ENCODE measurements at regions not wholly inside any gene's neighbourhood (a gene's known extent, or its start where the extent isn't known, plus 50 kb on each side); places are given as distances from the start of the nearest gene placed in this dataset.

DNA sequence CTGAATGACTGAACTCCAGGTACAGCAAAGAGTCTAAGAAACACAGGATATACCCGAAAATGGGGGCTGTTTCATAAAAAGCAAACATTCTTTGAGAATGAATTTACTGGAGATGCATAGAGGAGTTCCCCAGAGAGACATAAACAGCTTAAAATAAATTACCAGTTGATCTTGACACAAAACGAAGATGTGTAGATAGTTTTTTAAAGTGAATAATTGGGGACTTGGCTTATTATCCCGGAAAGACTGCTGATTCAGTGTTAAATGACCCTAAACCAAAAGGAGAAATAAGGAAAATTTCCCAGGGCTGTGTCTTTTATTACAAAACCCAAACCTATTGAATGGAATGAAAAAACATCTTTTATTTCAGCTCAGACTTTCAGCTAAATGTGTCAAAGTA lies 1052.8 kb upstream of the TMEM132C start:
- DNase-seq: no peak

DNA sequence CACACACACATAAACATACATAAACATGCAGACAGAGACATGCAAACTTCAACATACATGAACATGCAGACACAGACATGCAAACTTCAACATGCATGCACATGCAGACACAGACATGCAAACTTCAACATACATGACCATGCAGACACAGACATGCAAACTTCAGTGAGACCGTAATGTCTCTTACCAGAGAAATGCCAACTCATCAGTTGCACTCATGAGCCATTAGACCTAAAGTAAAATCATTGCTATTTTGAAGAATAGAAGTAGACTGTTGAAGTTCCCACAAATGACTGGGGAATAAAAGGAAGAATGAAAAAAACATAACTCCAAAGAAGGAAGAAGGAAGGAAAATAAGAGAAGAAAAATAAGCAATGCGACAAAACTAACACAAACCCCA lies 1044.0 kb upstream of the TMEM132C start:
- no peak for DNase-seq

DNA sequence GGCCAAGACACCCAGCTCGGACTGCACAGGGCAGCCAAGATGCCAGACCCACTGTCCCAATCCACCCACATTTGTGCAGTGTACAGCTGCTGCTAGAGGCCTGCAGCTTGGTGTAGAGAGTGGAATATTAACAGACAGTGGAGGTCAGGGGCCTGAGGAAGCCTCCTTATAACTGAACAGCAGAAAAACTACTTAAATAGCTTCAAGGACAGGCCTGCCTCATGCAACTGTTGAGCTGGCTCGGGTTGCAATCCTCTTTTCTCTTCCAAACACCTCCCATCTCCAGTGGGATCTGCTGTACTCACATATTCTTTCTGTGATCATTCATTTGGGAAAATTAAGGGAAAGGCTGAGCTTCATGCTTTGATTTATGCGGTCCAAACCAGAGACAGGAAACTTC lies 1043.2 kb upstream of the TMEM132C start:
- no peak for DNase-seq

DNA sequence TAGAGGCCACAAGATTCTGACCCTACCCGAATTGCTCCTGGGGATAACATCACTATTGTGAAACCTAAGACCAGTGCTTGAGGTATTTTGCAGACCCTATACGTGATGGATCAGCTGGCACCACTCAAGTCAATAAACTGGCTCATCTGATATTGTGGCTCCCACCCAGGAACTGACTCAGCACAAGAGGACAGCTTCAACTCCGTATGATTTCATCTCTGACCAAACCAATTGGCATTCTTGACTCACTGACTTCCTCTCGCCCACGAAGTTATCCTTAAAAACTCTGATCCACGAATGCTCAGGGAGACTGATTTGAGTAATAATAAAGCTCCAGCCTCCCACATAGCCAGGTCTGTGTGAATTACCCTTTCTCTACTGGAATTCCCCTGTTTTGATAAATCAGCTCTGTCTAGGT lies 1036.1 kb upstream of the TMEM132C start:
- DNase-seq: no peak

DNA sequence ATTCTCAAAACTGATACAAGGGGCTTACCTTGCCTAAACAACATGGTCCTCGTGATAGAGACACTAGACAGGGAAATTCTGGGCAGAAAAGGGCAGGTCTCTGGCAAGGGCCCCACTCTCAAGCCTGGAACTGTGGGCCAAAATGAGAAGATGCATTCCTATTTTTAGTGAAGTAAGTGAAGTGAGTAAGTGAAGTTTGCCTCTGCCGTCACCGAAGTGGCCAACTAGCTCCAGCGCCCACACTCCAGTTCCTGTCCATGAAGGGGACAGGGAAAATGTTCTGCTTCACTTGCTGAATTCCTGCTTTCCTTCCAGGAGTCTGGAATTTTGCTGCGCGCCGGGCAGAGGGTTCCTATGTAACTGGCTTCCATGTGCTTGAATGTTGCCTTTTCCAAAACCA lies 1035.6 kb upstream of the TMEM132C start:
- no peak for DNase-seq

DNA sequence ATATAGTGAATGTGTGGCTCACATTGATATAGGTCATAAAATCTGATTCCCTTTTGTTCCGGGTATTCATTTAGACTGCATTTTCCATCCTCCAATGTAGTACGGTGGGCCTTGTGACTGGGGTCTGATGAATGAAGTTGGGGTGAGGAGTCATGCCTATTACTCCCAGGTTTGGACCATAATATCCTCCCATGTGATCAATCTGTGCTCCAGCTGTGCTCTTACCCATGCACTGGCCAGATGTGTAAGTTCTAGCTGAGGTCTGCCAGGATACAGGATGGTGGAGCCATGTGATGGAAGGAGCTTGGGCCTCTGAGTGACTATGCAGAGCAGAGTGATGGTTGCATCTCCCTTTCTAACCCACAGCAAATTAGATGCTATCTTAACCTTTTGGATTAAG lies 1034.0 kb upstream of the TMEM132C start:
- no peak for DNase-seq

DNA sequence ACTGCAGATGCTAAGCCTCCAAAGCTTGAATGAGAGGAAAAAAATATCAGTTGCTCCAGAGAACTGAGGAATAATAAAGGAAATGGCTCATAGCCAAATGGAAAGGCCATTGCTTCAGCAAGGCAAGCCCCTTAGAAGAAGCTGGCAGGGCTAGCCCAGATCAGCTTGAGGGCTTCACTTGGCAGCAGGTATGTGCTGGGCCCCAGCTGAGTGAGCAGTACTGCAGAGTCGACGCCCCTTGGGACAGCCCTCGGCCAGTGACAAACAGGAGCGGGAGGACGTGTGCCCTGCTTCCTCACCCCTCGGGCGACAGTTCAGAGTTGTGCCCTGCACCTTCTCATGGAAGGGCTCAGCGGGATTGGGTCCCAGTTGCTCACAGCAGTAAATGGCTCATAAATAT lies 1031.2 kb upstream of the TMEM132C start:
- DNase-seq: no peak

DNA sequence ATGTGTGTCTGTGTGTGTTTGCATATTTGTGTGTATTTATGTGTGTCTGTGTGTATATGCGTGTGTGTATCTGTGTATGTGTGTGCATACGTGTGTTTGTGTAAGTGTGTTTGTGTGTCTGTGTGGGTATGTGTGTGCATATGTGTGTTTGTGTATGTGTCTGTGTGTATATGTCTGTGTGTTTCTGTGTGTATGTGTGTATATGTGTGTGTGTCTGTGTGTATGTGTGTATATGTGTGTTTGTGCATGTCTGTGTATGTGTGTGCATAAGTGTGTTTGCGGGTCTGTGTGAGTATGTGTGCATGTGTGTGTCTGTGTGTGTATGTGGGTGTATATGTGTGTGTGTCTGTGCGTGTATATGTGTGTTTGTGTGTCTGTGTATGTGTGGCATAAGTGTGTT lies 1030.5 kb upstream of the TMEM132C start:
- DNase-seq: no peak

DNA sequence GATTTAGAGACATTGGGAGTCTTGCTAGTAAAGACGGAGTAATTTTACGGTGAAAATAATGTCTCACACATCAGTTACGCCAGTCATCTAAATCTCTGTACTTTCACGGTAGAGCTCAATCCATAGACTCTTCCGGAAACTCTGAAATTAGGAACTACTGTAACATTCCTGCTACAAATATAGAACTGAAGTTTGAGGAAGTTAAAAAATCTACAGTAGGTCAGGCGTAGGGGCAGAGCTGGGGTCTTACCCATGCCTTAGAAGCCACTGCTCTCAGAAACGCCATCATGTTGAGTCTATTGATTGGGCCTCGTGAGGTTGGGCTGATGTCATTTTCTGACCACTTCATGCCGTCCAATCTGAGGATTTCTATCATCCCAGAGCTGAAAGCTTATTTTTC lies 1029.8 kb upstream of the TMEM132C start:
- no peak for DNase-seq

DNA sequence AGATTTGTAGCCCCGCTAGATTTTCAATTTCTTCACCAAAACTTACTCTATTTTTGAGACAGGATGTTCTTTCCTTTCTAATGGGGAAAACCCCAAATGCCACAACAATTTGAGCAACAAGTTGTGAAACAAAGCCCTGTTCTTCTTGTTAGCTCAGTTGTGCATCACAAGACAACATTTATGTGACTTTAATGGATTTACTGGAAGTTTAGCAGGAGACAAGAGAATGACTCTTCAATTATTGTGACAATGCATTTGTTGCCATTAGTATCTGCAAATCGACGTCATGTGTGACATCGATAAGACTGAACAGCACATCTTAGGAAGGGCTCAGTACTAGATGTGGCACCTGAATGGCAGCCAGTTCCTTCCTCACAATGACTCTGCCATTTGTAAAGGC lies 1028.9 kb upstream of the TMEM132C start:
- DNase-seq: no peak

DNA sequence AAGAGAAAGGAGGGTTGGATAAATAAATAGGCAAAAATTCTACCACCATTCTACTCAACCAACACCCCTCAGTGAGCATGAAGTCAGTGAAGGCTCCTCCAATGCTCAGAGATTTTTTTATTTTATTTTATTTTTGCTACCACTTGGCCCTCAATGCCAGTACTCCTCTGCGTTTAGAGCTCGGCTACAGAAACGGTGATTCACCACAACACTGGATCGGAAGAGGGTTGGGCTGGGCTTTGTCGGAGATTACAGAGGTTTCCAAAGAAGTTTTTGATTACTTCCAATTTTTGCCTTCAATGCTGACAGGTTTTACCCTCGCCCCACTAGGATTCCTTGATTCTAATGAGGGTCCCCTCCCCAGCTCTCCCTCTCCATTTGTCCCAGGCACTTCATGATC lies 1027.2 kb upstream of the TMEM132C start:
- DNase-seq: no peak

DNA sequence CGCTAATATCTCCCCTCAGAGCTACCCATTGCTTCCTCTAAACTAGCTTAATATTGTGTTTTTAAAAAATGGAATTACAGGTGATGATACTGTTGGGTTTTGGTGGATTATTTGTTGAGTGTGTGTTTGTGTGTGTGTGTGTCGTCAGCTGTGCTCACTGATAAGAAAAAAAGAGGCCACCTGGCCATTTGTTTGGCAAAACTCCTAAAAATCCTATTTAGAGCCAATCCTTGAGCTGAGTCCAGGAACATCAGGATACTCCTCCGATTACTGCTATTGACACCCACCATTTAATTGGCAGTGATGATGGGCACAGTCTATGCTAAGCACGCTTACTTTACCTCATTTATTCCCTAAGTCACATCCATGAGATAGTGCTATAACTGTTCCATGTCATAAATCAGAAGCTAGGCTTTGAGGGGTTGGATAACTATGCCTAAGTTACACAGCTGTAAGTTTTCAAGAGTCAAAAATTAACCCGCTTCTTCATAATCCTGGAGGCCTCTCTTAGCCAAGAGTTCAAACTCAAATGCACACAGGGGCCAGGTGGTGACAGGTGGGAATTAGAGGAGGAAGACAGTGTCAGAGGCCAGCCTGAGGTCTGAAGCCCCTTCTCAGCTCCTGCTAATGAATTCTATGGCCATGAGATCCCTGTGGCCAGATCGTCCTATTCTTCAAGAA lies 1026.6 kb upstream of the TMEM132C start:
- no peak for DNase-seq

DNA sequence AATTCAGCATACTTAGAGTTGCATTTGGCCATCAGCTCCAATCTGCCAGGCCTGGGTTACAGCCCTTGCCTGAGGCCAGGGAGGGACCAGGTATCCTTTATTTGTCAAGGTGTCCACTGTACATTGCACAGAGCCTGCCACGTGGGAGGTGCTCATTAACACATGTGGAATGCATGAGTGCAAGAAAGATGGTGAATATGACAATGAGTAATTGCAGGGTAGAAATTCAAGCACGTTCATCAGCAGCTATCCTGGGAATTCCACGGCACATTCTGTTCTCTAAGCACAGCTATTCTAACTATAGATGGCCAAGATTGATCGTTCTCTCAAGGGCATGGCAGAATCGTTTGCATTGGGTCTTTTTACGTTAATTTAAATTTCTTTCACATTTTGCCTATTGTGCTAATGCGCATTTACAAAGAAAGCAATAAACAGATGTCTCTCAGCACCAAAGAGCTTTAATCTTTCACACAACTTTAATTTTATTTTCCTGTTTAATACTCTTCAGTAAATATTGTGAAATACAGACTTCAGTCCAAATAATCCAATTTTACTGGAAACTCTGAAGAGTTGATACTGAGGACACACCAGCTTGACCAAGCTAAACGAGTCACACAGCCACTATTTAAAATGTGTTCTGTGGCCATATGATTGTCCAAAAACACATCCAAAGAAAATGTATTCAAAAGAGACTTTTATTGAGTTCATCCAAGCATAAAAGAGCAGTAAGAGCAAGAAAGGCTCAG lies 1025.7 kb upstream of the TMEM132C start:
- no peak for DNase-seq

DNA sequence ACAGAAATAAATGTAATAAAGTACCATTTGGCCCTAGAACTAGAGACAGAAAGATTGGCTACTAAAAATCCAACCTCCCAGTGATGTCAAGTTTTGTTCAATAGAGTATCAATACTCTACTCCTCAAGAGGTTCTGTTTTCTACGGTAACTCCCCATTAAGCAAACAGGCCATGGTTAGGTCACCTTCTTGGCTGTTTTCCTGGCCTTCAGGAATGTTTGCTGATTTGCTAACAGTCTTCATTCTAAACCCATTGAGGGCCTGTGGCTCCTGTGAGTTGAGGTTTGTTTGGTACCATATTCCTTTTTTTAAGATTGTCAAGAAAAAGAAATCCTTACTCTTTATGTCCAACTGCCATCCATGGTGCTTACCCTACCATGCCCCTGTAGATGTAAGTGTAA lies 1022.0 kb upstream of the TMEM132C start:
- no peak for DNase-seq

DNA sequence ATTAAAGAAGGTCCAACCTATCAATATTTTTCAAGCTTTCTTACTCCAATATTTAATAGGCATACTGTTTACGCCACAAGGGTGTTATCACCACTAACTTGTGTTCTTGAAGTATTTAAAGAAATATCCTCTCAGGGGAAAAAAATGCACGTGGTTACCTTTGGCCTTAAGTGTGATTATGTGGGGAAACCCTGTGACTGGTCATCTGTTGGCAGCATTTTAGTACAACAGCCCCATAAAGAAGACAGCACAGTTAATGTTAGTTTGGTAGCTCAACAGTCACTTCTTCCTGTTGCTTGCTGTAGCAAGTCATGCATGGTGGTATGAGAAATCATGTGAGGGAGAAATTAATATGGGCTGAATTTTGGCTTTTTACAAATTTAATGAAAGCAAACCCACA lies 1021.5 kb upstream of the TMEM132C start:
- no peak for DNase-seq

DNA sequence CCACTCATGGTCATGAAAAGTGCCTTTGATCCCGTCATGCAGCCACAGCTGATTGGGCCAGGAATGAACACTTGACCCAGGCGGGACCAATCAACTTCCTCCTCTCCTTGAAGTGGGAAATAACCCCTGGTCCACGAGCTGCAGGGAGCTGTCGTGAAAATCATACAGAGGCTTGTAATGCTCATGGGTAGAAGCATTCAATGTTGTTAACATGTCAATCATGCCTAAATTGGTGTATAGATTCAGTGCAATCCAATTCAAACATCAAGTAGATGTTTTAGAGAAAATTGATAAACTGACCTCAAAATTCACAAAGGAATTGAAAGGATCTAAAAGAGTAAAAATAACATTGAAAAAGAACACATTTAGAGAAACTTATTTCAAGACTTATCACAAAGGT lies 1019.0 kb upstream of the TMEM132C start:
- no peak for DNase-seq

DNA sequence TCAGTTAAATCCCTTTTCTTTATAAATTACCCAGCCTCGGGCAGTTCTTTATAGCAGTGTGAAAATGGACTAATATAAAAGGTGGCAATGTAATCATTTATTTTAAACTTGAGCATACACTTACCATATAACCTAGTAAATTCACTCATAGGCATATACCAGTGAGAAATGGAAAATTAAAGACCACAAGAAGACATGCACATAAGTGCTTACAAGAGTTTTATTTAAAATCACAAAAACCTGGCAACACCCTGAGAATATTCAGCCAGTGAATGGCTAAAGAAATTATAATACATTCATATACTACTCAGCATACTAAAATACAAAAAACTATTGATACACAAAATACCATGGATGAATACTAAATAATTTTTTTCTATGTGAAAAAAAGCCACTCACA lies 1017.5 kb upstream of the TMEM132C start:
- DNase-seq: no peak

DNA sequence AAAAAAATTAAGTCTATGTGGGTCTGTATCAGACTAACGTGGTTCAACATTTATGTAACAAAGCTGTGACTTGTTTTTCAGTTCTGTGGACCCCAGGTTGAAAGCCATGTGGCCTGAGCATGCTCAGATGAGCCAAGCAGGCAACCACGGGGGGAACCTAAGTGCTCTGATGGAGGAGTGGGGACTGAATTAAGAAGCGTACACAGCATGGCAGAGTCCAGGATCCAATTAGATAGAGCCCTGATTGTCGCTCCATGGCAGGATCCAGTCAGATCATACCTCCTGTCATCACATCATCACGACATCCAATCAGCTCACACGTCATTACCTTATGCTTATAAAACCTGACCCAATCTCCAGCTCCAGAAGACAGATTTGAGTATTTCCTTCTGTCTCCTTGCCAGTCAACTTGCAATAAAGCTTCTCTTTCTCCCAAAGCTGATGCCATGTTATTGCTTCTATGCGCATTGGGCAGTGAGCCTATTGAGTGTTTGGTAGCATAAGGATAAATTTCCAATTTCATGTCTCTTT lies 1013.1 kb upstream of the TMEM132C start:
- no peak for DNase-seq

DNA sequence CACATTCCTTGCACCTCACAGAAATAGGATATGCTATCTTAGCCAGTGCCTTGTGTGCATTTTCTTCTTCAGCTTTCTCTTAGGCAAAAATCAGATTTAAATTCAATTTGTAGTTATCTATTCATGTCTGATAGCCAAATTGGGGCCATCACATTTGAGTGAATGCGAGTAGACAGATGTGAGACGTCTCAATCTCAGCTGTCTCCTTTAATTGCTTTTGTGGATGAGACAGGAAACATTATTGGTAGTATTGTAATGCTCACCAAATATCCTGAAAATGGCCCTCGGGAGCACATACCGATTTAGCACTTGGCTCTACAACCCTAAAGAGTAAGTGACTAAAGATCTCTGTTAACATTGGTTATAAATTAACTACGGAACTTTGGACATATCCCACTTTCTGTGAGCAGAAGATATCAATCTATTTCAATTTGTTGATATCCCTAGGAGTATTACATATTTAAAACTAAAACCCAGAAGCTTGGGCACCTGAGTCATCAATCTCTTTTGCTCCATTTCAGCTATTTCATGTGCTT lies 1012.5 kb upstream of the TMEM132C start:
- no peak for DNase-seq

DNA sequence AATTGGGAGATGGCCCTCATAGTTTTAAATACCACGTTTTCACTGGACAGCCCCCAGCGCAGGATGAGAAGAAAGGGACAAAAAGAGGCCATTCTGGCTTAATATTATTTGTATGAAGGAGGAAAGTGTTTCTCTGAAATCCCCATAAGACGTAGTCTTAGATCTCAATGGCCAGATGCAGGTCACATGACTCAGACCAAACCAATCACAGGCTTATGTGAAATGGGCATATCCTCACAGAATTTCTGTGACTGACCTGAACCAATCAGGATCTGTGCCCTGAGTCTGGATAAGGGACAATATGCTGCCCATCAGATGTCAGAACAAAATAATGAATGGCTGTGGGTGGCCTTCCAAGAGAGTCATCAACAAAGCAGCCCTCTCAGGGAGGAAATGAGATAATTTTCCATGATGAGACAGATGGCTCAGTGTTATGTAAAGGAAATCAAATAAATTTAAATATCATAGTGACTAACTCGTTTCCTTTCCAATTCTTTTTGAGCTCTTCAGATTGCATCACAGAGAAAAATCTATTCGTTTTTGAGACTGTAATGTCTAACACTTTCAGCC lies 1009.5 kb upstream of the TMEM132C start:
- no peak for DNase-seq

DNA sequence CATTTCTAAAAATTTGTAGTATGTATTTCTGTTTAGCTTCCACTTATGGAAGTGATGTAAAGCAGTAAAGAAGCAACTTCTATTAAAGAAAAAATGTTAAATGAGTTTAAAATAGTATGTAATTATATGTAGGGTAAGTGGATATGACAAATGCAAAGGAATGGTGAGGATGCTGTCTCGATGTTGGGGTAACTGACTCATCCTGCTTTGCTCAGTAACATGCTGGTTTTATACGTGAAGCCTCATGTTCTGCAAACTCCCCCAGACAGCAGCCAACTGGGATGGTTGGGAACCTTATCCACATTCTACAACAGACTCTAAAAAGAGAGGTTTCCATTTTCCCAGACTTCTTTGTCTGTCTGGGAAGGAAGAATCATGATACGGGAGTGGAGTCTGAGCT lies 1006.4 kb upstream of the TMEM132C start:
- DNase-seq: no peak

DNA sequence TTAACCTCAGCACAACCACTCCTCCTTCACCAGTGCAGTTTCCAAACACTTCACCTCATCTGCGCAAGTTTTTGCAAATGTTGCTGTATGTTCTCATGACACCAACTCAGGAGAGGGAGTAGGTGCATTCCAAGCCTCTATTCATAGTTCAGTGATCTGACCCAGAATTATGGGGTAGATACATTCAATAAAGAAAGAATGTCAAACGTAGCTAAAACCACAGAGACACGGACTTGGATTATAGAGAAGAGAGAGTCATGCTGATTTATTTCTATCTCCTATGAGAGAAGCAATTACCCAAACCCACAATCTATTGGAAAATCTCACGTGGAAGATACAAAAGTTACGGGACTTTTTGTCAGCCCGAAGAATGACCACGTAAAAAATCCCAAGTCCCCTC lies 1006.0 kb upstream of the TMEM132C start:
- no peak for DNase-seq

DNA sequence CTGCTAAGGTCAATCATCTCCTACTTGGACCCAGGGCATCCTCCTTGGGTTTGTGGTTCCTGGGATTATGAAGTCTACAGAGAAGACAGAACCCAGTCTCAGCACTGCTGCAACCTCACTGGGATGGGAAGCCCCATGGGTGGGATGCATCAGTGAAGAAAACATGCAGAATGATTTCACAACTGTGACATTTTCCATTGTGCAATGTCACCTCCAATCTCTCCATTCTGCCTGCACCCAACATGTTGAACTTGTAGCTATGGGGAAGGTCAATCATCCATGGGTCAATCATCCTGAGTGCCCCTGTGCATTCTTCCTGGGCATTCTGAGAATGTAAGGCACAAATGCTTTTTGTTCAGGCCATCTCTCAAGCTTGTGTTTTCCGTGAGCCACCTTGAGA lies 1004.4 kb upstream of the TMEM132C start:
- no peak for DNase-seq

DNA sequence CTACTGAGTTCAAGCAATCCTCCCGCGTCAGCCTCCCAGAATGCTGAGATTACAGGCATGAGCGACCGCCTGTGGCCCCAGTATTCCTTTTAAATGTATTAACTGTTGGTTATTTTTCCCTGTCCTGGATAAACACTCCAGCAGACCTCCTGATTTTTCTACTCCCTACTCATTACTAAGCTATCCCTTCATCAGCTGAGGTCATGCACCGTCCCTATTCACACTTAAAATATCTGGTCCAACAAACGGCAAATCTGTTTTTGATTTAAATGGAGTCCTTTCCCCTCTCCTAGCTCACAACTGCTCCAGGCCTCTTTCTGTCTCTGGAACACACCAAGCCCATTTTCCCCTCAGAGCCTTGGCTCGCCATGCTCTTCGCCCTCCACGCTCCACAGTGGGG lies 1003.3 kb upstream of the TMEM132C start:
- no peak for DNase-seq
